ENCODE measurements at regions not wholly inside any gene's neighbourhood (a gene's known extent, or its start where the extent isn't known, plus 50 kb on each side); places are given as distances from the start of the nearest gene placed in this dataset.

DNA sequence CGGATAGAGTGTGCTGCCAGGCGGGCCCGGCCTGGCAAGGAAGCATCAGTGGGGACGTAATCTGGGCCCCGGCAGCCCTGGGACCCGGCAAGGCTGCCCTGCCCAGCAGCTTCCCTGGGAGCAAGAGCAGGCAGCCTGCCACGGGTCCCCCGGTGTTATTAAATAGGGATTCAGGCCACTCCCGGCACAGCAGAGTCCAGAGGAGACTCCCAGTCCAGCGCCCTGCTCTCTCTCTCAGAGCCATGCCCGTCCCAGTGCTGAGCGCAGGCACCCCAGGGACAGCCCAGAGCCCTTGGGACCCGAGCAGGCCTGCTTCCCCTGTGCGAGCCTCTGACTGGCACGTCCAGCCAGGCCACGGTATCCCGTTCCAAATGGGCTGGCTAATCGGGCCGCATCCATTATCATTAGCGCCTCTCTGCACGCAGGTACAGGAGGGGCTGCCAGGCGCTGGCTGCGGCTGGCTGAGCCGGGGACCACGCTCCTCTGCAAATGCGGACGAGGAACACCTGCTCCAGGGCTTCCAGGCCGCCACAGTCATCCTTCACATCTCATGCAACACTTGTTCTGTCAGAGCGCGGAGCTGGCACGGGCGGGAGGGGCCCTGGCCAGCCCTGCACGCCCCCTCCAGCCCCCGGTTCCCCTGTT, 344.2 kb upstream of the MKI67 start:
- no peak for TF ChIP-seq CTCF (IDR thresholded peaks at IDR 0.05; ENCODE audit: borderline replicate concordance, extremely low read depth, low read length, poor library complexity, severe bottlenecking)
- no peak for TF ChIP-seq EZH2 (IDR thresholded peaks at IDR 0.05; ENCODE audit: borderline replicate concordance, low read depth, low read length, severe bottlenecking)
